Omental fat pad (tissue), 3 donors: ENCODE measurements at regions not wholly inside any gene's neighbourhood (a gene's known extent, or its start where the extent isn't known, plus 50 kb on each side); places are given as distances from the start of the nearest gene placed in this dataset.

ENCODE experiments used
- ATAC-seq: fragments of 150-250 bp; one replicate; pipeline ENCODE4 v1.9.1; 2016; ENCODE audit warnings: mild to moderate bottlenecking, moderate library complexity; ENCODE audit not compliant: low FRiP score
- DNase-seq: peaks from one replicate; pipeline ENCODE4 v3.0.0-alpha.2; 2019; ENCODE audit warnings: low spot score
- CTCF ChIP-seq, 3 donors: fragments of 450-650 bp; IDR thresholded peaks; one replicate each; pipeline ENCODE4 v1.5.1; 2016 to 2017; ENCODE audit warnings: antibody characterized with exemption in 3 of 3, mild to moderate bottlenecking in 3 of 3, moderate library complexity in 2 of 3

DNA sequence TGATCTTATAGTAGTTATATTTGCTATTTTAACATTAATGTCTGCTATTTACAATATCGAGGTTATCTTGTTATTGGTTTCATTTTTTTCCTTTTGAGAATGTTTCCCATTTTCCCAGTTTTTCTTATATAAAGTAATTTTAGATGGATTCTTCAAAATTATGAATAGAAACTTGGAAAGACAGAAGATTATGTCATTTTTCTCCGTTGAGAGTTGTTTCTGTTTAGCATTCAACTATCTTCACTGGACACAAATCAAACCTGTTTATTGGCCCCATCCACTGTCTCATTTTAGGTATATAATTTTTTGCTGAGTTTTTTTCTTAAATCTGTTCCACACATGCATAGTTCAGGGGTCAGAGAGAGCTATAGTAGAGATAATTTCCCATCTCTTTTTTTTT is 1430.9 kb upstream of the MIR17HG start:
- no peak for TF ChIP-seq CTCF (IDR thresholded peaks at IDR 0.05)
- DNase-seq (no peak), ATAC-seq (no peak)

GRCh38 chr13:89920461-89920860 is 1427.0 kb upstream of the MIR17HG start:
- no peak for TF ChIP-seq CTCF (IDR thresholded peaks at IDR 0.05)
- no peak for ATAC-seq
- no peak for DNase-seq

GRCh38 chr13:89923052-89923451 is 1424.4 kb upstream of the MIR17HG start:
- ATAC-seq = no peak
- no peak for TF ChIP-seq CTCF (IDR thresholded peaks at IDR 0.05)
- DNase-seq = no peak

DNA sequence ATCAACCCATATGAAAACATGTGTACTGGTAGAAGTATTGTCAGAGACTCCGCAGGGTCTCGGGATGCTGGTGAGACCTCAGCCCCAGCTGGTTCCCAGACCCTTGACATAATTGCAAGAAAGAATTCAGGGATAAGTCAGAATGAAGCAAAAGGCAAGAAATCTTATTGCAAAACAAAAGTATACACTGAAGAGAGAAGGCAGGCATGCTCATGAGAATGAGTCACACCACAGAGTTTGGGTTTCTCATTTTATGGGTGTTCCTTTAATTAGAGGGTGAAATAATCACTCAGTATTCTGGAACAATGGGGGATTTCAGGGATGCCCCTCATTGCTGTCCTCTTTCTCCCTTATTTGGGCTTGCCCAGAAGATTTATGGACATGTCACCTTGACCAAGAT is 1423.8 kb upstream of the MIR17HG start:
- TF ChIP-seq CTCF (IDR thresholded peaks at IDR 0.05) = no peak
- ATAC-seq = no peak
- no peak for DNase-seq

DNA sequence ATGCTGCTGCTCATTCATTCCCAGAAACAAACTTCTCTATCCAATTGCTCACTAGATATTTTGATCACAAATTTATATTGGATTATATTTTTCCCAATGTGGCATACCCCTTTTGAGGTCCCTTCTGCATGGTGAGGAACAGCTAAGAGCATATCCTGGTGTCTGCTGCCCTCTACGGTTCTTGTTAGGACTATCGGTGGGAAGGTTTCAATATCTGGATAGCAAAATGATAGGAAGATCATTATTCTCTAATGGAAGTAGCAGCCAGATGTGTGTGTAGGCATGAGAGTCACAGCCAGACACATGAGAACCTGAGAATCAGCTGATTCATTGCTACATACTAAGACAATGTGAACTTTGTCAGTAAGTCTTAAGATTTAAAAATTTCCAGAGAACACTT is 1422.4 kb upstream of the MIR17HG start:
- DNase-seq (no peak), ATAC-seq (no peak)
- TF ChIP-seq CTCF (IDR thresholded peaks at IDR 0.05) = no peak

DNA sequence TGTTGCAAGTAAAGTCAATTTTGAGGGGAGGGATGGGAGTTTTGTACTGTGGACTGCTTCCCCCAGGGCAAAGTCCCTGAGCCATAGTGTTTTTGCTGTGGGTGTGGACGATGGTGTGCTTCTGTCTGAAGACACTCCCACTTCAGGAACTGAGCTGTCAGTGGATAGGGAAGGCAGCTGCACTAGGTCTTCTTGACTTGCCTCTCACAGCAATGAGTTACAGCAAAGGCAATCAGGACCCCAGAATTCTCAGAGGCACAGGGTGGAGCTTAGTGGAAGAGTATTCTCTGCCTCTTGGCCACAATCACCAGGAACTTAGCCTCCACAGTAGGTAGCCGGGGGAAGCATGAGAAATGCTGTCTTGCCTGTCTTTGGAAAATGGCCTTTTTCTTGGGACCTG is 1416.6 kb upstream of the MIR17HG start:
- TF ChIP-seq CTCF (IDR thresholded peaks at IDR 0.05) = no peak
- no peak for DNase-seq
- no peak for ATAC-seq

DNA sequence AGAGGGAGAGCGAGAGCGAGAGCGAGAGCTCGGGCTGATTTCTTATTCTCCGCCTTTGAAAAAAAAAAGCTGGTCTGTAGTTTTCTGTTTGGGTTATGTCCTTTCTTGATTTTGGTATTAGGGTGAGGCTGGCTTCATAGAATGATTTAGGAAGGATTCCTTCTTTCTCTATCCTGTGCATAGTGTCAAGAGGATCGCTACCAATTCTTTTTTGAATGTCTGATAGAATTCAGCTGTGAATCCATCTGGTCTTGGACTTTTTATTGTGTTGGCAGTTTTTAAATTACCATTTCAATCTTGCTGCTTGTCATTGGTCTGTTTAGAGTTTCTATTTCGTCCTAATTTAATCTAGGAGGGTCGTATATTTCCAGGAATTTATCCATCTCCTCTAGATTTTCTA is 1414.6 kb upstream of the MIR17HG start:
- TF ChIP-seq CTCF (IDR thresholded peaks at IDR 0.05) = no peak
- ATAC-seq (no peak), DNase-seq (no peak)
